Loucy (cell line): ENCODE measurements at regions not wholly inside any gene's neighbourhood (a gene's known extent, or its start where the extent isn't known, plus 50 kb on each side); places are given as distances from the start of the nearest gene placed in this dataset.

Experiments
- H2AFZ ChIP-seq: fragments of 200-600 bp; sonication (generic); 2 replicates; pipeline ENCODE4 v1.6.0; 2016; ENCODE audit warnings: antibody characterized with exemption, mild to moderate bottlenecking, low read length, moderate library complexity
- H3F3A ChIP-seq: fragments of 200-600 bp; 2 replicates; pipeline ENCODE4 v1.6.0; 2016; ENCODE audit warnings: antibody characterized with exemption, low read depth, mild to moderate bottlenecking
- H3K27me3 ChIP-seq: fragments of 200-600 bp; sonication (generic); 2 replicates; pipeline ENCODE4 v1.6.1; 2014; ENCODE audit warnings: low read length, mild to moderate bottlenecking; ENCODE audit not compliant: insufficient read depth, poor library complexity, severe bottlenecking
- H3K36me3 ChIP-seq: fragments of 200-600 bp; sonication (generic); 2 replicates; pipeline ENCODE4 v1.6.1; 2016; ENCODE audit warnings: low read length; ENCODE audit not compliant: insufficient read depth
- H3K4me1 ChIP-seq: fragments of 200-600 bp; sonication (generic); 2 replicates; pipeline ENCODE4 v1.5.1; 2014; ENCODE audit warnings: low read length, mild to moderate bottlenecking; ENCODE audit not compliant: insufficient read depth, poor library complexity, severe bottlenecking
- H3K4me2 ChIP-seq: fragments of 200-600 bp; sonication (generic); 2 replicates; pipeline ENCODE4 v1.6.0; 2014; ENCODE audit warnings: antibody characterized with exemption, low read length, low read depth, mild to moderate bottlenecking; ENCODE audit not compliant: poor library complexity, severe bottlenecking
- H3K4me3 ChIP-seq: fragments of 200-600 bp; sonication (generic); 2 replicates; pipeline ENCODE4 v1.5.1; 2014; ENCODE audit warnings: low read length, mild to moderate bottlenecking, mixed read lengths; ENCODE audit not compliant: poor library complexity, severe bottlenecking
- H3K79me2 ChIP-seq: fragments of 200-600 bp; sonication (generic); 2 replicates; pipeline ENCODE4 v1.6.1; 2014; ENCODE audit warnings: low read length; ENCODE audit not compliant: insufficient read depth
- H3K9ac ChIP-seq: fragments of 200-600 bp; sonication (generic); 2 replicates; pipeline ENCODE4 v1.6.0; 2014; ENCODE audit warnings: mild to moderate bottlenecking, low read depth, low read length, moderate library complexity; ENCODE audit not compliant: poor library complexity, severe bottlenecking
- H3K9me2 ChIP-seq: fragments of 200-600 bp; sonication (generic); replicated peaks from 2 replicates; pipeline ENCODE4 v1.6.1; 2016; ENCODE audit warnings: low read depth, low read length, mixed read lengths
- H3K9me3 ChIP-seq: fragments of 200-600 bp; sonication (generic); 2 replicates; pipeline ENCODE4 v1.6.1; 2014; ENCODE audit warnings: mild to moderate bottlenecking, antibody characterized with exemption, low read length, low read depth; ENCODE audit not compliant: insufficient read depth
- H4K20me1 ChIP-seq: fragments of 200-600 bp; sonication (generic); 2 replicates; pipeline ENCODE4 v1.6.0; 2014; ENCODE audit warnings: antibody characterized with exemption, low read length, mild to moderate bottlenecking; ENCODE audit not compliant: insufficient read depth, poor library complexity, severe bottlenecking
- CTCF ChIP-seq: fragments of 200-600 bp; sonication (generic); conservative IDR thresholded peaks from 2 replicates; pipeline ENCODE4 v1.5.1; 2014; ENCODE audit warnings: mild to moderate bottlenecking, antibody characterized with exemption, low read length
- EZH2phosphoT487 ChIP-seq: fragments of 200-600 bp; IDR thresholded peaks from 2 replicates; pipeline ENCODE4 v1.6.1; 2018; ENCODE audit warnings: antibody characterized with exemption, mild to moderate bottlenecking, moderate library complexity, borderline replicate concordance

- Histone ChIP-seq H3K4me2 (no peak overlapping the region), H4K20me1 (no peaks in the 10 kb centered on the region), H3K9me2 (no peaks in the 10 kb centered on the region), H3F3A (no peaks in the 10 kb centered on the region), H3K36me3 (no peaks in the 10 kb centered on the region), H3K9ac (no peak overlapping the region), H3K4me3 (no peak overlapping the region), H3K4me1 (no peaks in the 10 kb centered on the region), H3K27me3 (no peaks in the 10 kb centered on the region), H3K9me3 (no peaks in the 10 kb centered on the region), H2AFZ (no peak overlapping the region), H3K79me2 (no peaks in the 10 kb centered on the region)
- no peak for TF ChIP-seq CTCF
These were observed 286.9 kb downstream of the GADD45G start for GRCh38 chr9:89891591-89892304.

- no peaks in the 10 kb centered on the region for H3K4me1 ChIP-seq
- H3K27me3 ChIP-seq, result no peaks in the 10 kb centered on the region
- no peak overlapping the region for H3K9ac ChIP-seq
- no peaks in the 10 kb centered on the region for H3K9me2 ChIP-seq
- no peaks in the 10 kb centered on the region for H3K9me3 ChIP-seq
- no peaks in the 10 kb centered on the region for H3K36me3 ChIP-seq
- no peak for TF ChIP-seq EZH2phosphoT487
- no peak overlapping the region for H3K4me2 ChIP-seq
- no peaks in the 10 kb centered on the region for H3K79me2 ChIP-seq
- H3F3A ChIP-seq, result no peaks in the 10 kb centered on the region
- H2AFZ ChIP-seq, result no peak overlapping the region
- no peaks in the 10 kb centered on the region for H4K20me1 ChIP-seq
- H3K4me3 ChIP-seq, result no peak overlapping the region
These were observed 288.1 kb downstream of the GADD45G start for GRCh38 chr9:89892920-89893319.

GRCh38 chr9:89893886-89894285, 289.1 kb downstream of the GADD45G start:
- Histone ChIP-seq H3K9ac (no peak overlapping the region), H3K36me3 (no peaks in the 10 kb centered on the region), H3K4me1 (no peaks in the 10 kb centered on the region), H3K4me3 (no peak overlapping the region), H3K79me2 (no peaks in the 10 kb centered on the region), H2AFZ (no peak overlapping the region), H3K9me3 (no peaks in the 10 kb centered on the region), H3K27me3 (no peaks in the 10 kb centered on the region), H3K4me2 (no peak overlapping the region), H3K9me2 (no peaks in the 10 kb centered on the region), H3F3A (no peaks in the 10 kb centered on the region), H4K20me1 (no peaks in the 10 kb centered on the region)
- no peak for TF ChIP-seq CTCF
- TF ChIP-seq EZH2phosphoT487, result no peak

GRCh38 chr9:89896806-89897340, 292.1 kb downstream of the GADD45G start:
- H3K27me3 ChIP-seq, result no peaks in the 10 kb centered on the region
- H3K4me2 ChIP-seq, result no peak overlapping the region
- no peak overlapping the region for H3K9ac ChIP-seq
- no peaks in the 10 kb centered on the region for H3K36me3 ChIP-seq
- H3K9me3 ChIP-seq, result no peaks in the 10 kb centered on the region
- H3K4me1 ChIP-seq, result no peaks in the 10 kb centered on the region
- no peaks in the 10 kb centered on the region for H3K79me2 ChIP-seq
- no peak overlapping the region for H2AFZ ChIP-seq
- H3F3A ChIP-seq, result no peaks in the 10 kb centered on the region
- H3K4me3 ChIP-seq, result no peak overlapping the region
- TF ChIP-seq EZH2phosphoT487 (no peak), CTCF (no peak)
- H4K20me1 ChIP-seq, result no peaks in the 10 kb centered on the region
- H3K9me2 ChIP-seq, result no peaks in the 10 kb centered on the region
